AG04449 (cell line): ENCODE measurements at regions not wholly inside any gene's neighbourhood (a gene's known extent, or its start where the extent isn't known, plus 50 kb on each side); places are given as distances from the start of the nearest gene placed in this dataset.

Source experiments
- CTCF ChIA-PET: fragments of 350-600 bp; formaldehyde crosslinking; extraction: SDS; loops from one replicate; lab custom pipeline; 2021; ENCODE audit warnings: antibody characterized with exemption; lab: Yijun Ruan, JAX
- POLR2A ChIA-PET: fragments of 400-600, 350-600 bp; formaldehyde crosslinking; extraction: SDS; loops from one replicate; lab custom pipeline; 2020; ENCODE audit warnings: antibody characterized with exemption, inconsistent platforms; lab: Yijun Ruan, JAX
- DNase-seq: peaks from one replicate; pipeline ENCODE4 v3.0.0-alpha.2; 2010; ENCODE audit warnings: low read depth, low spot score
- H3K4me3 ChIP-seq: 2 replicates; pipeline ENCODE4 v1.5.1; 2011; ENCODE audit warnings: low read depth, mild to moderate bottlenecking, control low read depth, low read length
- CTCF ChIP-seq: IDR thresholded peaks from one replicate; pipeline ENCODE4 v1.5.1; 2011; ENCODE audit warnings: mild to moderate bottlenecking, moderate library complexity, low read length, control low read depth, inconsistent platforms; ENCODE audit not compliant: insufficient read depth; ENCODE audit errors: missing control alignments

DNA sequence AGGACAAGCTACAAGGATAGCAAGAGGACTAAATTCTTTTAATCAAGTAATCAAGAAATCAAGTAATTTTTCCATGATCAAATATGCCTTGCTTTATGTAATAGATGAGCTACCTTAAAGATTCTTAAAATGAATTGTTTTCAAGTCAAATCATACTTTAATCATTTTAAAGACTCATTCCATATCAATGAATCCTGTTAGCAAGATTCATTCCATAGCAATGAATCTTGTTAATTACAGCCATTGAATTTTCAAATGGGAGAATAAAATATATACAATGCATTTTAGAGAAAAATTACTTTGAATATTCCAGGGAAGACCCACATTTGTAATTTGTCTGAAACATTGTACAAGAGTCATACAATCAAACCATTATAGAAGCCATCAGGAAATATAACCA lies 145.7 kb downstream of the RFX6 start:
- DNase-seq: no peak
- TF ChIP-seq CTCF: no peak
- ChIA-PET CTCF (no interaction called here), POLR2A (no interaction called here)
- H3K4me3 ChIP-seq: no peak overlapping the region

GRCh38 chr6:117025310-117025709 lies 148.3 kb downstream of the RFX6 start:
- TF ChIP-seq CTCF: no peak

GRCh38 chr6:117028256-117028655 lies 151.2 kb downstream of the RFX6 start:
- no peak overlapping the region for H3K4me3 ChIP-seq
- TF ChIP-seq CTCF: no peak
- no peak for DNase-seq
- ChIA-PET POLR2A (no interaction called here), CTCF (no interaction called here)

More at GRCh38 chr6:117025310-117025709, 148.3 kb downstream of the RFX6 start:
- no peak for DNase-seq
- ChIA-PET CTCF (no interaction called here), POLR2A (no interaction called here)
- no peak overlapping the region for H3K4me3 ChIP-seq

GRCh38 chr6:117034547-117034946 lies 157.5 kb downstream of the RFX6 start:
- CTCF ChIA-PET: no interaction called here
- no peak for TF ChIP-seq CTCF

DNA sequence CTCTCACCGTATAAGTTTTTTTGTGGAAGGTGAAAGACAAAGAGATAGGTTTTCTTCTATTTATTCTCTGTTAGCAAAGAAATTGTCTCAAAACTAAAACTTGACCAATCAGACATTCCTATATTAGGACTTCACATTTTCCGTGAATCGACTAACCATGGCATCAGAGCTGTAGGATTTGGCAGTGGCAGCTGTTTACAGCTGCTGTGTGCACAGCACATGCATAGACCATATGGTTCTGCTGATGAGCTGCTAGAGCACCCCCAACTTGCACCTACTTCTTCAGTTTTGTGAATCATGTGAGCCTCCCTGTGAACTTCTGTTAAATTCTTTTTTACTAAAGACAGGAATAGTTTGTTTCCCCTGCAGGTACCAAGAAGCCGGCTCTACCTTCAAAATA lies 157.9 kb downstream of the RFX6 start:
- no peak overlapping the region for H3K4me3 ChIP-seq
- POLR2A ChIA-PET: no interaction called here

More at GRCh38 chr6:117034547-117034946, 157.5 kb downstream of the RFX6 start:
- H3K4me3 ChIP-seq: no peak overlapping the region
- DNase-seq: no peak
- POLR2A ChIA-PET: no interaction called here

GRCh38 chr6:117050301-117050700 lies 173.3 kb downstream of the RFX6 start:
- no peak overlapping the region for H3K4me3 ChIP-seq
- TF ChIP-seq CTCF: no peak
- CTCF ChIA-PET: no interaction called here
- DNase-seq: no peak
- POLR2A ChIA-PET: no interaction called here

More for the DNA sequence above, 157.9 kb downstream of the RFX6 start:
- CTCF ChIA-PET: no interaction called here
- DNase-seq: no peak
- TF ChIP-seq CTCF: no peak
